Dermis blood vessel endothelial cell (primary cell): ENCODE measurements at regions not wholly inside any gene's neighbourhood (a gene's known extent, or its start where the extent isn't known, plus 50 kb on each side); places are given as distances from the start of the nearest gene placed in this dataset.
"Not testable (repeated sequence)": the region's sequence is repeated elsewhere in the genome, so short reads cannot be mapped to it uniquely, and the experiment has no call there.

Experiments
- DNase-seq: peaks from one replicate; pipeline ENCODE4 v3.0.0; 2010

GRCh38 chr9:22508354-22508753 is 61.7 kb downstream of the DMRTA1 start:
- DNase-seq: not testable (repeated sequence)

- DNase-seq: no peak
Measured at GRCh38 chr9:22508790-22509189, 62.2 kb downstream of the DMRTA1 start.

- DNase-seq: no peak
Measured at GRCh38 chr9:22512495-22512894, 65.9 kb downstream of the DMRTA1 start.

- no peak for DNase-seq
Measured at GRCh38 chr9:22514871-22515270, 68.2 kb downstream of the DMRTA1 start.

GRCh38 chr9:22522206-22522740 is 75.6 kb downstream of the DMRTA1 start:
- DNase-seq: no peak

- no peak for DNase-seq
Measured at GRCh38 chr9:22528485-22528884, 81.9 kb downstream of the DMRTA1 start.

- DNase-seq: no peak
Measured at GRCh38 chr9:22529426-22530199, 83.0 kb downstream of the DMRTA1 start.

GRCh38 chr9:22535780-22536179 is 89.2 kb downstream of the DMRTA1 start:
- no peak for DNase-seq

GRCh38 chr9:22537721-22538120 is 91.1 kb downstream of the DMRTA1 start:
- no peak for DNase-seq

- no peak for DNase-seq
Measured at GRCh38 chr9:22548625-22549024, 102.0 kb downstream of the DMRTA1 start.

GRCh38 chr9:22574740-22575139 is 128.1 kb downstream of the DMRTA1 start:
- no peak for DNase-seq

- DNase-seq: no peak
Measured at GRCh38 chr9:22580788-22581187, 134.2 kb downstream of the DMRTA1 start.

- no peak for DNase-seq
Measured at GRCh38 chr9:22582221-22582620, 135.6 kb downstream of the DMRTA1 start.

GRCh38 chr9:22588918-22589317 is 142.3 kb downstream of the DMRTA1 start:
- no peak for DNase-seq

- DNase-seq: no peak
Measured at GRCh38 chr9:22590336-22591033, 143.9 kb downstream of the DMRTA1 start.

GRCh38 chr9:22595805-22596204 is 149.2 kb downstream of the DMRTA1 start:
- DNase-seq: no peak

GRCh38 chr9:22617156-22617555 is 170.5 kb downstream of the DMRTA1 start:
- no peak for DNase-seq

GRCh38 chr9:22622815-22623214 is 176.2 kb downstream of the DMRTA1 start:
- DNase-seq: no peak

GRCh38 chr9:22623236-22623635 is 176.6 kb downstream of the DMRTA1 start:
- DNase-seq: no peak

- no peak for DNase-seq
Measured at GRCh38 chr9:22625540-22625939, 178.9 kb downstream of the DMRTA1 start.

GRCh38 chr9:22643541-22643940 is 196.9 kb downstream of the DMRTA1 start:
- no peak for DNase-seq

- DNase-seq: no peak
Measured at GRCh38 chr9:22645893-22646292, 199.3 kb downstream of the DMRTA1 start.

- no peak for DNase-seq
Measured at GRCh38 chr9:22649384-22649783, 202.8 kb downstream of the DMRTA1 start.

- DNase-seq: no peak
Measured at GRCh38 chr9:22650145-22650544, 203.5 kb downstream of the DMRTA1 start.
